GM21515 (cell line): ENCODE measurements at regions not wholly inside any gene's neighbourhood (a gene's known extent, or its start where the extent isn't known, plus 50 kb on each side); places are given as distances from the start of the nearest gene placed in this dataset.

ENCODE experiments used
- ATAC-seq: cut with Tn5 transposase; IDR thresholded peaks from one replicate; pipeline ENCODE4 v1.9.1; 2021; ENCODE audit not compliant: unreplicated experiment

DNA sequence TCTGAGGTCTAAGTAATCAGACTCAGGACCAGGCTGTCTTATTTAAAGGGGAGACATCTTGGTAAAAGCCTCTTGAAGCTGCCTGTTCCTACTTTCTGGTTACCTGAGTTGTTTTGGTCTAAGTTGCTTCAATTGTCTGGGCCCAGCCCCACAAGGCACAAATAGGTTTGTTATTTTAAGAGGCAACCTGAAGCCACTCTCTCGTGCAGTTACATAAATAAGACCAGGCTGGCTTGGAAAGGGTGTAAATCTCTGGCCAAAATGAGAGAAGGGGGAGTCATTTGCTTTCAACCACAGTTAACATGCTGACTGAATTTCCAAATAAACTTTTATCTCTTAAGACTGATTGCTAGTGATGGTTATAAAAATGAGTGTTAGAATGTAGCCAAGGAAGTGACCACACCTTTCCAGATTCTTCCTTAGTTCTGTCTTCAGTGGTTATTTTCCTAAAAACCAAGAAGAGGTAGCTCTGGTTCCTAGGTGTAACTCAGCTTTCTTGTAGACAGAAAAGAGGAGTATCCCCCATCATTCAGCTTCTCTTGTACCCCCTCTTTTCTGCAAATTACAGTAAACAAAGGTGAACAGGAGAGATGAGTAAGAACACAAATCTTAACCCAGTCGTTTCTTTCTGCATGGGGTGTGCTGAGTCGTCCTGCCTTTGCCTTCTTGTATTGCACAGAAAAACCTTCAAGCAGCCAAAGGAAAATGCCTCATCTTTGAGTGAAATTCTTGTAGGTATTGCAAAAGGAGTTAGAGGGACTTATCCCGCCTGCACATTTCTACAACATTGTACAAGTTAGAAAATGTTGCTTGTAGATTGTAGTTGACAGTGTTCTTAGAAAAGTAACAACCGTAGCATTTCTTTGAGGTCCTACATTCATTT lies 161.5 kb upstream of the NT5C1B start:
- ATAC-seq = no peak

DNA sequence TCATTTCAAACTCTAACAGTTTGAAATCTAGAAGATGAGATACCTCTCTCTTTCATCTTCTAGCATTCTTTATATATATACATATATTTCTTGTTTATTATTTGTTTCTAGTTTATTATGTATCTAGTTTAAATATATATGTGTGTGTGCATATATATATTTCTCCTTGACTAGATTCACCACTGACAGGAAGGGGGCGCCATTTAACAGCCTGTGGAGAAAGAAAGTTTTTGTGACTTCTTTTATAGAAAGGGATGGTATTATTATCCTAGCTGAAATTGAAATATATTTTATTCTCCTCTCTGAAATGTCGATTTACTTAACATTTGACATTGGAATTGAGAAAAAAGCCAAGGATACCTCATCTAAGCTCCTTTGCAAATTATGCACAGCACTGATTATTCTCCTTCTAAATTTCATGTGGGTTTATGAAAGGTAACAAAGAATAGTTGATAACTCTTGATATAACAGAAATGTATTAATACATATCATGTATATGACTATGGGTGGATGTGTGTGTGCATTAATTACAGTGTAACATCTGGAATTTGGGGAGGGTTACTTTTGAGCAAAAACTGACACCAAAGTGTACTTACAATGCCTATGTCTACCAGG lies 160.7 kb upstream of the NT5C1B start:
- ATAC-seq = no peak

GRCh38 chr2:18745431-18746272 lies 156.3 kb upstream of the NT5C1B start:
- ATAC-seq = no peak

DNA sequence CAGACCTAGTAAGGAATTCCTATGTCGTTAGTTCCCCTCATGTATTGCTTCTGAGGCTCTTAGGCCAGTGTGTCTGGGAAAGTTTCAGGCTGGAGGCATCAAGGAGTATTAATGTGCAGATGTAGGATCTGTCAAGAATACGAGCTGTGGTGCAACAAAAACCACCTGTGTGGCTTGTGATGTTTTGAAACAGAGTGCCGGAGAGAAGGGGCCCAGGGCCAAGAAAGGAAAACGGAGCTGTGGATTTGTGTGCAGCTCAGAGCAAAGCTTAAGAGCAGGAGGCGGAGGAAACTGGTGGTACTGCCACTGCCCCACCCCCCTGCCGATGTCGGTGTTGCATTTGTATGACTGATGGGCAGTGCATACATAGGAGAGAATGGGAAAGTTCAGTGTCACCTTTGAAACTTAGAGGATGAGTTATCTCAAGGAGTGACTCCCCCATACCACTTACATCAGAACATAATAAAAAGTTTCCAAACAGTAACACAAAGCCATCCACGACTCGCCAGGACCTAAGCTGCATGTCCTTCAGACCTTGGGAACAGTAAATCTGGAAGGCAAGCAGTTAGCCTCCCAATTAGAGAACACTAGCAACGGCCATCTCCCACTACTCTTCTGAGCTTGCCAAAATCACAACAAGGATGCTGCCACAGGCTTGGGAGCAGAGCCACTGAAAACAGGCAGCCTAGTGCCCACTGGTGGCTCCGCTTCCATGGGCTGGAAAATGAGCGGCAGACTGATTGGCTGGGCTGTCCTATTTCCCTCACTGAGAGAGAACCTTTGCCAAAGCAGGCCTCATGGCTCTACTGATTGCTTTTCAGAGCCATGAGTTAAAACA lies 152.7 kb upstream of the NT5C1B start:
- ATAC-seq = no peak

DNA sequence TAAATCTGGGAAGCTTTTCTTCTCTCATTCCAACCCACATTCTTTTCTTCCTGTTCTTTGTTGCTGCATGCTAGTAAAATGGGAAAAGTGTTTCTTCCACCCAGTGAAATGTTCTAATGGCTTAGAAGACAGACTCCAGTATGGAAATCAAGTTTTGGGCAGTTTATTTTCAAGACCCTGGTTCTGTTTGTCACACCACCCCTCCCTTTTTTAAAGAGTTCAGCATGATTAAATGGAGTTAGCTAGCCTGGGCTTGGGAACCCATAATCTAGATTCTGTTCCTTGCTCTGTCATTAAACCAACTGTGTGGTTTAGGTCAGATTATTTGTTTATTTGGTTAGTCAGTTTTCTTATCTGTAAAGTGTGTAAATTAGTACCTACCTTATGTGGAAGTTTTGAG lies 151.8 kb upstream of the NT5C1B start:
- ATAC-seq = no peak

- no peak for ATAC-seq
Observed at GRCh38 chr2:18740474-18740881, 151.1 kb upstream of the NT5C1B start.

- ATAC-seq = no peak
Observed at GRCh38 chr2:18731666-18732065, 142.3 kb upstream of the NT5C1B start.

DNA sequence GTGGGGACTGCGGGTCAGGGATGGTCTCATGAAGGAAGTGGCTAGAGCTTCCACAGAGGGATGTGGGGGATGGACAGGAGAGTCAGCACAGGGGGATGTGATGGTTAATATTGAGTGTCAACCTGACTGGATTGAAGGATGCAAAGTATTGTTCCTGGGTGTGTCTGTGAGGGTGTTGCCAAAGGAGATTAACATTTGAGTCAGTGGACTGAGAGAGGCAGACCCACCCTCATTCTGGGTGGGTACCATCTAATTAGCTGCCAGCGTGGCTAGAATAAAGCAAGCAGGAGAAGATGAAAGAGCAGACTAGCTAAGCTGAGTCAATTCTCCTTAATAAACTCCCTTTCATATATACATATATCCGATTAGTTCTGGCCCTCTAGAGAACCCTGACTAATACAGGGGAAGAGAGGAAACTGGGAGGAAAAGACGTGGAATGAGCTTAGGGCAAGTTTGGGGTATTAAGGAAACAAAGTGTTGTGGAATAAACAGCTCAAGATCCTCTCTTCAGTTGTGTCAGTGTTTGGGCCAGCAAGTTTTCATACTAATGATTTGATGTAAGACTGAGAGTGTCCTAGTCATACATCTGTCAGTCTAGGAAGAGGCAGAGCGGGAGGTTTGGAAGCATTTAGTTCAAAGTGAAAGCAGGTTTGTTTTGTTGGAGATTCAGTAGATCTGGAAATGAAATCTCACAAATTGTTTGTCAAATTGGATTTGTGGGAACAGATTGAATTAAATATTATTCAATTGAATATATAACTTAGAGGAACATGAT lies 135.2 kb upstream of the NT5C1B start:
- ATAC-seq = no peak

GRCh38 chr2:18723219-18723618 lies 133.8 kb upstream of the NT5C1B start:
- ATAC-seq = no peak

GRCh38 chr2:18722101-18722500 lies 132.7 kb upstream of the NT5C1B start:
- no peak for ATAC-seq

DNA sequence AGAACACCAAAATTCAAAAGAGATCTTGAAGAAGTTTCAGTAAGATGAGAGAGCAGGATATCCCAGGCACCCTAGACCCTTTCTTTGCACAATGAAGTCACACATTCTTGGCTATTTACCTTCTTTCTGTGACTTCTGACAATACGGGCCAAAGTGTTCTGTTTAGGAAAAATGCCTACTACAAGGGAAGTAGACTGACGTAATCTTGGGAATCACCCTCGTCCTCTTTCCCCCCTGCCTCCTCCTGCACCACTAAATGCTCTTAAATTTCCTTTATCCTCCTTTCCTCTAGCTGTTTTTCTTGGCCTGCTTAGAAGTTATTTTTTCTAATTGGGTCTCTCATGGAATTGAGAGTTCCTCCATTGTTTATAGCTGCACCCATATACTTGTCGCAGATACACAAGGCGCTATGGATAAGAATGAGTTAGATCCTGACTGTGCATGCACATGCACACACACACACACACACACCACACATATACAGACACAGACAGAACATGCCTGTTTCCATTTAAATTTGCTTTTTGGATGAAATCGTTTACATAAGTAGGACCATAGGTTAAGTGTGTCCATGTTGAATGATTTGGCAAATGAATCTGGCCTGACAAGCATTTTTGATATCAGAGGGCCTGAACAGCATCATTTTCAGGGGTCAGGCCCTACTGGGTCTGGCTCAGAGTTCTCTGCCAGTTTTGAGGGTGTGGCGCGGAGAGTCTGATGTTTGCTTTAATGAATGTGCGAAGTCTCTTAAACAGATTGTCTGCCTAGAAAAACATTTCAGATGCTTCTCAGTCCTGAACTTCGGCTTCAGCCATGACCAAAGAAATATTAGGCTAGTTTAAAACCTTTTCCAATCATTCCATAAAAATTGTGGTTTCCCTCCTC lies 131.9 kb upstream of the NT5C1B start:
- ATAC-seq = no peak

DNA sequence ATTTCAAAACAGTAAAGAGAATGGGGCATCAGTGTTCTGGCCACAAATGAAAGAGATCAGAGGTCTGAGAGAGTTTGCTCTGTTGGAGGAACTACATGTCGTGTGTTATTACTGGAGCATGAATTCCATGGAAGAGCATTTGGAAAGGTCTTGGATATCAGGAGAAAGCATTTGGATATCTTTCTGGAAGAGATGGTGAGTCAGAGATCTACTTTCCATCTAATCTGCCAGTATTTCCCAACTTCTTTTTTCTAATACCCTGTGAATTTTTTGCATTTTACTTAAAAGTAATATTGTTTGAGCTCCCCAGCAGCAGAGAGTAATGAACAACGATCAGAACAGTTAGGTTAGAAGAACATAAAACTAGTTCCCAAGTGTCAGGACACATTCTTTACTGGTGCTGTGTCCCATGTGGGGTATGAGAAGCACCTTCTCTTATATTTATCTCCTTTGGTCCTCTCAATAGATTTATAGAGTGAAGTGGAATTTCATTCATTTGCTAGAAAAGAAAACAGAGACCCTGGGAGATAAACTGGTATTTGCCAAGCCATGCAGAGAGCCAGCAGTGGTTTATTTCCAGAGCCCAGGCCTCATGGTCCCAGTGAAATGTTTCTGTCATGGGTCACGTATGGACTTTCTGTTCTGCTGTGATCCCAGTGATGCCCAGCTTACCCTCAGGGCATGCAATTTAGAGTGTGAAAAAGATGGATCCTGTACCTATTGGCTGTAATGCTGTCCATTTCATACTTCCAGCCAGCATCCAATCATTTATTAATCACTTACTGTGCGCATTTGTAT lies 130.8 kb upstream of the NT5C1B start:
- no peak for ATAC-seq

- ATAC-seq = no peak
Observed at GRCh38 chr2:18708203-18708715, 118.9 kb upstream of the NT5C1B start.

DNA sequence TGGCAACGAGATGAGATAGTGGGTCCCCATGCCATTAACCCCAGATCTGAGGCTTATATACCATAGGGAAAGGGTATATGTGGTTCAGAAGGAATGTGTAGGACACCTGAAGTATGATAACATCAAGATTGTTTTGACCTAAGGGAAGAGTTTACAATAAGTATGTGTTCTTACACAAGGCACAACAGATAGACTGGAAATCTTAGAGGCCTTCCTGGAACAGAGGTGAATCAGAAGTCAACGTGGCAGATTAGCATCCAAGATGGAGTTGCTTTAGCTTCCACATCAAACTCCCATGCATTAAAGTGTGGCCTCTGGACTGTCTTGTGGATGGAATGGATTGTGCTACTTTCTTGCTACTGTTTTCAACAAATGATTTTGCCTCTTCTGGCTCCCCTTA lies 116.6 kb upstream of the NT5C1B start:
- no peak for ATAC-seq

GRCh38 chr2:18704276-18704675 lies 114.9 kb upstream of the NT5C1B start:
- ATAC-seq = no peak

- no peak for ATAC-seq
Observed at GRCh38 chr2:18703555-18703954, 114.2 kb upstream of the NT5C1B start.

GRCh38 chr2:18701981-18702380 lies 112.6 kb upstream of the NT5C1B start:
- no peak for ATAC-seq

DNA sequence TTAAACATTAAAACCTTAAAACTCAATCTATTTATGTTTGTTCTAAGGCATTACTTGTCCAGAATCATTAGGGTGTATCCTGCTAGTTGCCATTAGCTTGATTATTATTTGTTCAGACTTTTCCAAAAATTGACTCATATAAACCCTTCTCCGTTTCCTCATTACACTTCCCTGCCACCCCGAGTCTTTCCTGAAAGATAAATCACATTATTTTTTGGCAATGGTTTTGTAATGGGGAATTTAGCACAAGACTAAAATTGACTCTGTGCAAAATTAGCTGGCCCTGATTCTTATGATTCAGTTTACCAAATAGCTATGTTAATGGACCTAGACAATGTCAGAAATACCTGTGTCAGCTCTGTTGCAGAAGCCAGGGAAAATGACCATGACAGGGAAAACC lies 112.2 kb upstream of the NT5C1B start:
- no peak for ATAC-seq
